ENCODE measurements at regions not wholly inside any gene's neighbourhood (a gene's known extent, or its start where the extent isn't known, plus 50 kb on each side); places are given as distances from the start of the nearest gene placed in this dataset.

GRCh38 chr14:65241125-65241752, 138.9 kb upstream of the MAX start:
- TF ChIP-seq CTCF (IDR thresholded peaks at IDR 0.05; ENCODE audit: insufficient read depth, low read length), result no peak
- no peak for TF ChIP-seq SPI1 (IDR thresholded peaks at IDR 0.05; ENCODE audit: borderline replicate concordance, low read depth)

All from HL-60 (cell line).